HEK293 (cell line): ENCODE measurements at regions not wholly inside any gene's neighbourhood (a gene's known extent, or its start where the extent isn't known, plus 50 kb on each side); places are given as distances from the start of the nearest gene placed in this dataset.

Experiments
- CTCF ChIA-PET: fragments of 350-600 bp; formaldehyde crosslinking; extraction: SDS; loops from one replicate; lab custom pipeline; 2021; ENCODE audit warnings: antibody characterized with exemption; lab: Yijun Ruan, JAX
- POLR2A ChIA-PET: fragments of 300-600 bp; formaldehyde crosslinking; extraction: SDS; loops from one replicate; lab custom pipeline; 2020; ENCODE audit warnings: antibody characterized with exemption, inconsistent platforms; lab: Yijun Ruan, JAX
- H3K27ac ChIP-seq: fragments of 200-500 bp; sonication (Bioruptor generic); 2 replicates; pipeline ENCODE4 v1.5.1; 2014; ENCODE audit warnings: low read depth, low read length, control low read depth, inconsistent platforms; ENCODE audit errors: extremely low read depth
- H3K36me3 ChIP-seq, 2 experiments: fragments of 200-500 bp in 1 of 2; sonication (Bioruptor generic) in 1 of 2; 1 replicate in 1 of 2; 2 replicates in 1 of 2; pipeline ENCODE4 v1.5.1; 2014 to 2017; ENCODE audit warnings: inconsistent platforms in 2 of 2, low read length in 2 of 2; ENCODE audit not compliant: control insufficient read depth in 2 of 2, insufficient read depth in 1 of 2
- H3K4me1 ChIP-seq: fragments of 200-500 bp; sonication (Bioruptor generic); 2 replicates; pipeline ENCODE4 v1.5.1; 2014; ENCODE audit warnings: mild to moderate bottlenecking, low read length, inconsistent platforms; ENCODE audit not compliant: control insufficient read depth, insufficient read depth
- H3K4me3 ChIP-seq: 2 replicates; pipeline ENCODE4 v1.5.1; 2011; ENCODE audit warnings: low read depth, mild to moderate bottlenecking, control low read depth, low read length, moderate library complexity
- H3K9me3 ChIP-seq: fragments of 200-500 bp; sonication (Bioruptor generic); 2 replicates; pipeline ENCODE4 v1.5.1; 2014; ENCODE audit warnings: low read depth, low read length, inconsistent platforms; ENCODE audit not compliant: control insufficient read depth, insufficient read depth
- GFI1B ChIP-seq: fragments of 450-650 bp; formaldehyde crosslinking; IDR thresholded peaks from 2 replicates; pipeline ENCODE4 v1.5.1; 2016; ENCODE audit warnings: missing biosample characterization, missing genetic modification characterization
- SETDB1 ChIP-seq: IDR thresholded peaks from one replicate; pipeline ENCODE4 v1.6.1; 2017; ENCODE audit warnings: mild to moderate bottlenecking, low read length, moderate library complexity, mixed read lengths; ENCODE audit not compliant: insufficient read length
- ZBTB44 ChIP-seq: fragments of 450-650 bp; IDR thresholded peaks from 2 replicates; pipeline ENCODE4 v1.5.1; 2018; ENCODE audit warnings: missing biosample characterization, mild to moderate bottlenecking, missing genetic modification characterization
- ZBTB7A ChIP-seq: fragments of 450-650 bp; formaldehyde crosslinking; IDR thresholded peaks from 2 replicates; pipeline ENCODE4 v1.5.1; 2016; ENCODE audit warnings: low read depth, missing biosample characterization, missing genetic modification characterization
- ZEB2 ChIP-seq: fragments of 450-650 bp; formaldehyde crosslinking; IDR thresholded peaks from 2 replicates; pipeline ENCODE4 v1.5.1; 2016; ENCODE audit warnings: missing biosample characterization, missing genetic modification characterization
- ZNF184 ChIP-seq: fragments of 450-650 bp; IDR thresholded peaks from 2 replicates; pipeline ENCODE4 v1.5.1; 2018; ENCODE audit warnings: missing biosample characterization, mild to moderate bottlenecking, missing genetic modification characterization
- ZNF19 ChIP-seq: fragments of 450-650 bp; formaldehyde crosslinking; IDR thresholded peaks from 2 replicates; pipeline ENCODE4; 2016; ENCODE audit warnings: missing biosample characterization, missing genetic modification characterization, low read depth
- ZNF211 ChIP-seq: fragments of 450-650 bp; formaldehyde crosslinking; IDR thresholded peaks from 2 replicates; pipeline ENCODE4 v1.5.1; 2016; ENCODE audit warnings: low read depth, missing biosample characterization, missing genetic modification characterization
- ZNF214 ChIP-seq: fragments of 450-650 bp; formaldehyde crosslinking; IDR thresholded peaks from 2 replicates; pipeline ENCODE4 v1.5.1; 2017; ENCODE audit warnings: missing biosample characterization, mild to moderate bottlenecking, missing genetic modification characterization, borderline replicate concordance
- ZNF24 ChIP-seq: fragments of 450-650 bp; formaldehyde crosslinking; IDR thresholded peaks from 2 replicates; pipeline ENCODE4 v1.5.1; 2016; ENCODE audit warnings: missing biosample characterization, missing genetic modification characterization
- ZNF423 ChIP-seq: fragments of 450-650 bp; formaldehyde crosslinking; IDR thresholded peaks from 2 replicates; pipeline ENCODE4 v1.5.1; 2016; ENCODE audit warnings: missing biosample characterization, missing genetic modification characterization
- ZNF488 ChIP-seq: fragments of 450-650 bp; formaldehyde crosslinking; IDR thresholded peaks from 2 replicates; pipeline ENCODE4 v1.5.1; 2016; ENCODE audit warnings: missing biosample characterization, missing genetic modification characterization
- ZNF530 ChIP-seq: fragments of 450-650 bp; formaldehyde crosslinking; IDR thresholded peaks from 2 replicates; pipeline ENCODE4 v1.5.1; 2016; ENCODE audit warnings: low read depth, missing biosample characterization, missing genetic modification characterization
- ZNF558 ChIP-seq: fragments of 450-650 bp; formaldehyde crosslinking; IDR thresholded peaks from 2 replicates; pipeline ENCODE4 v1.5.1; 2016; ENCODE audit warnings: missing biosample characterization, missing genetic modification characterization
- ZNF571 ChIP-seq: fragments of 450-650 bp; formaldehyde crosslinking; IDR thresholded peaks from 2 replicates; pipeline ENCODE4 v1.5.0; 2017; ENCODE audit warnings: missing biosample characterization, missing genetic modification characterization
- ZNF76 ChIP-seq: fragments of 450-650 bp; formaldehyde crosslinking; IDR thresholded peaks from 2 replicates; pipeline ENCODE4; 2016; ENCODE audit warnings: low read depth, missing biosample characterization, missing genetic modification characterization, borderline replicate concordance
- ZNF776 ChIP-seq: fragments of 450-650 bp; formaldehyde crosslinking; IDR thresholded peaks from 2 replicates; pipeline ENCODE4 v1.5.0; 2017; ENCODE audit warnings: missing biosample characterization, missing genetic modification characterization, borderline replicate concordance
- ZNF785 ChIP-seq: fragments of 450-650 bp; formaldehyde crosslinking; IDR thresholded peaks from 2 replicates; pipeline ENCODE4 v1.5.1; 2016; ENCODE audit warnings: missing biosample characterization, missing genetic modification characterization
- TF ChIP-seq, protein P1 (sequence below): fragments of 450-650 bp; formaldehyde crosslinking; IDR thresholded peaks from 2 replicates; pipeline ENCODE4 v1.5.1; 2016; ENCODE audit warnings: missing biosample characterization, missing genetic modification characterization, low read depth

DNA sequence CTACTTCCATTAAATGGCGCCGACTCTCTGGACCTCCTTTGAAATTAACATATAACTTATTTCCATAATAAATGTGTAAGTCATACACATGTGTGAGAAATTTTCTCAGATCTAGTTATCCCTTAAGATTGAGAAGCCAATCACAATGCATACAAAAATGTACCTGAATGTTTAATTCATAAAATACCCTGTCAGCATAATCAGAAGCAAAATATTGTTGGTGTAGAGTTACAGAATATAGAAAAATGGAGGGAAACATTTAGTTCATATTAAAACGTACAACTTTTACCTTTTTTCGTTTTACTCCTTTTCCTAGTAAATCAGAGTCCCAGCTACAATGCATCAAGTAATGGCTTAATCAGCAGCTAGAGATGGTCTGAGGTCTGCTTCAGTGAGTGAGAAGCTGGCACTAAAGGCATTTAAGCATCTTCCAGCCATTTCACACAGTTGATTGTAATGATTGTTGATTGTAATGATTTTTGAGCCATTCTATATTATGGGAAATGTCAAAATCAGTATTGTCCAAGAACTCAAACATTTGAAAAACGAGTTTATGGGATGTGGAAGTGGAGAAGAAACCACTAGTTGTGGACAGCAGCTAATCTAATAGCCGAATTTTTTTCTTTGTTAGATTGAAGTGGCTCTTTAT, 81.8 kb downstream of the ANXA1 start:
- H3K27ac ChIP-seq = no peak overlapping the region
- TF ChIP-seq ZNF571 (no peak), ZBTB44 (tag by site-specific recombination) (no peak), ZBTB7A (tag by site-specific recombination) (no peak), GFI1B (tag by site-specific recombination) (no peak)
- H3K36me3 ChIP-seq = no peaks in the 10 kb centered on the region
- H3K9me3 ChIP-seq = no peaks in the 10 kb centered on the region
- no peaks in the 10 kb centered on the region for H3K4me1 ChIP-seq
- no peak overlapping the region for H3K4me3 ChIP-seq
- ChIA-PET POLR2A (no interaction called here), CTCF (no interaction called here)

GRCh38 chr9:73234008-73234360, 82.3 kb downstream of the ANXA1 start:
- Histone ChIP-seq H3K27ac (no peak overlapping the region), H3K36me3 (no peaks in the 10 kb centered on the region), H3K4me1 (no peaks in the 10 kb centered on the region), H3K9me3 (no peaks in the 10 kb centered on the region), H3K4me3 (no peak overlapping the region)
- ChIA-PET CTCF (interaction anchor here (0.6 kb wide), 1 partner anchor 33 kb away, joined by 4 read pairs; no protein-coding TSS in a partner anchor), POLR2A (no interaction called here)
- TF ChIP-seq ZNF423 (tag by site-specific recombination) (no peak), SETDB1 (no peak), ZNF19 (no peak), ZNF530 (tag by site-specific recombination) (no peak), ZEB2 (tag by site-specific recombination) (no peak), ZNF211 (tag by site-specific recombination) (no peak), ZNF558 (tag by site-specific recombination) (no peak), ZNF785 (no peak), ZNF488 (no peak), ZNF214 (tag by site-specific recombination) (no peak), ZNF76 (tag by site-specific recombination) (no peak), ZNF24 (no peak), GFI1B (tag by site-specific recombination) (no peak), ZNF776 (tag by site-specific recombination) (no peak), ZNF184 (tag by site-specific recombination) (no peak), ZBTB44 (tag by site-specific recombination) (no peak)
- TF ChIP-seq, protein P1, sequence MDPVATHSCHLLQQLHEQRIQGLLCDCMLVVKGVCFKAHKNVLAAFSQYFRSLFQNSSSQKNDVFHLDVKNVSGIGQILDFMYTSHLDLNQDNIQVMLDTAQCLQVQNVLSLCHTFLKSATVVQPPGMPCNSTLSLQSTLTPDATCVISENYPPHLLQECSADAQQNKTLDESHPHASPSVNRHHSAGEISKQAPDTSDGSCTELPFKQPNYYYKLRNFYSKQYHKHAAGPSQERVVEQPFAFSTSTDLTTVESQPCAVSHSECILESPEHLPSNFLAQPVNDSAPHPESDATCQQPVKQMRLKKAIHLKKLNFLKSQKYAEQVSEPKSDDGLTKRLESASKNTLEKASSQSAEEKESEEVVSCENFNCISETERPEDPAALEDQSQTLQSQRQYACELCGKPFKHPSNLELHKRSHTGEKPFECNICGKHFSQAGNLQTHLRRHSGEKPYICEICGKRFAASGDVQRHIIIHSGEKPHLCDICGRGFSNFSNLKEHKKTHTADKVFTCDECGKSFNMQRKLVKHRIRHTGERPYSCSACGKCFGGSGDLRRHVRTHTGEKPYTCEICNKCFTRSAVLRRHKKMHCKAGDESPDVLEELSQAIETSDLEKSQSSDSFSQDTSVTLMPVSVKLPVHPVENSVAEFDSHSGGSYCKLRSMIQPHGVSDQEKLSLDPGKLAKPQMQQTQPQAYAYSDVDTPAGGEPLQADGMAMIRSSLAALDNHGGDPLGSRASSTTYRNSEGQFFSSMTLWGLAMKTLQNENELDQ (tag by site-specific recombination) = no peak
